ENCODE measurements at regions not wholly inside any gene's neighbourhood (a gene's known extent, or its start where the extent isn't known, plus 50 kb on each side); places are given as distances from the start of the nearest gene placed in this dataset.

DNA sequence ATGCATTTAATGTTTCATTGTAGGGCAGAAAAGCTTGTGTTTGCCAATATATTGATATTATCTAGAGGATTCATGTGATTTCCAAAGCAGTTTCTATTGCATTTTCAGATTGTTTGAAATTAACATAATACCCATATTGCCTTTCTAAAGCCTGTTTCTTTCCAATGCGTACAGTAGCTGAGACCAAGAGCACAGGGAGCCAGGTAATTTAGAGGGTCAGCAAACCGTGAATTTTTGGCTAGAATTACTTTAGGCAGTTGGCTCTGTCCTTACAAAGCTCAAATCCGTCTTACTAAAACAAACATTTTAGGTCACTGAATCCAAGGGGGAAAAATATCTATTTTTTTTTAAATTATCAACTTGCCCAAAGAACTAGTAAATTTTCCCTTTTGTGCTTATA is 604.9 kb upstream of the ADARB2 start:
- Histone ChIP-seq H3K9me3 (ENCODE audit: low read depth) (no peaks in the 10 kb centered on the region), H3K27ac (no peak overlapping the region), H3K27me3 (no peaks in the 10 kb centered on the region), H3K4me3 (no peak overlapping the region), H3K4me1 (ENCODE audit: low read depth) (no peaks in the 10 kb centered on the region), H3K36me3 (no peaks in the 10 kb centered on the region)
- TF ChIP-seq, protein P1, sequence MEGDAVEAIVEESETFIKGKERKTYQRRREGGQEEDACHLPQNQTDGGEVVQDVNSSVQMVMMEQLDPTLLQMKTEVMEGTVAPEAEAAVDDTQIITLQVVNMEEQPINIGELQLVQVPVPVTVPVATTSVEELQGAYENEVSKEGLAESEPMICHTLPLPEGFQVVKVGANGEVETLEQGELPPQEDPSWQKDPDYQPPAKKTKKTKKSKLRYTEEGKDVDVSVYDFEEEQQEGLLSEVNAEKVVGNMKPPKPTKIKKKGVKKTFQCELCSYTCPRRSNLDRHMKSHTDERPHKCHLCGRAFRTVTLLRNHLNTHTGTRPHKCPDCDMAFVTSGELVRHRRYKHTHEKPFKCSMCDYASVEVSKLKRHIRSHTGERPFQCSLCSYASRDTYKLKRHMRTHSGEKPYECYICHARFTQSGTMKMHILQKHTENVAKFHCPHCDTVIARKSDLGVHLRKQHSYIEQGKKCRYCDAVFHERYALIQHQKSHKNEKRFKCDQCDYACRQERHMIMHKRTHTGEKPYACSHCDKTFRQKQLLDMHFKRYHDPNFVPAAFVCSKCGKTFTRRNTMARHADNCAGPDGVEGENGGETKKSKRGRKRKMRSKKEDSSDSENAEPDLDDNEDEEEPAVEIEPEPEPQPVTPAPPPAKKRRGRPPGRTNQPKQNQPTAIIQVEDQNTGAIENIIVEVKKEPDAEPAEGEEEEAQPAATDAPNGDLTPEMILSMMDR (IDR thresholded peaks at IDR 0.05; ENCODE audit: low read depth, low read length), result no peak
- DNase-seq (ENCODE audit: low read depth in 1 of 2, low spot score in 1 of 2), result no peak

DNA sequence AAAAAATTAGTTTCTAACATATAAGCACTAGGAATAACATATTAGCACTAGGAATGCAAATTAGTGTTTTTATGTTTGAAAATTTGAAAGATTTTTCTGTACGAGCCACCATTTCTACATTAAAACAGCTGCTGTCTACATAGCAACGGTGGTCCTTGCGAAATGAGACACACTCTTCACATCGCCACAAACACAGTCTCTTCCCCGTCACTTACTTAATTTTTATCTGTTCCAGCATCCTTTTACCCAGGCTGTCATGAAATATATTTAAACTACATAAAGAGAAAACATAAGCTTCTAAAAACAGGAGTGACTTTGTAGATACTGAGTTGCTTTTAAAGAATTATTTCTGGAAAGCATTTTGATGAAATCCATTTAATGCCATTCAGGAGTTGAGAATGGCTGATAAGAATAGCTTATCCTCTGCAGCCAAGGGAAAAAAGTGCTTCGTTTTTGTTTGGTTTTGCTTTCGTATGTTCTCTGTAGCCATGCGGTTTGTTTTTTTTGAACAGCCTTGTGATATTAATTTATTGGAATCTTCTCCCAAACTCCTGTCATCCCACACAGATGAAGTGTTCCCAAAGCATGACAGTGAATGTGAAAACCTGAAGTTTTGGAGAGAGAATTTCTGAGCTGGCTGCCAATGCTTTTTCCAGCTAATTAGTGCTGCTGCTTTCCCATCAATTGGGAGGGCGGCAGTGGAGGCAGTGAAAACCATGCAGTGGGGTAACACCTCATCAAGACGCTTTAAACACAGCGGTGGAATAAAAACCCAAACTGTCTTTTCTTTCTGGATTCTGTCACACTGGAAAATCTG is 603.7 kb upstream of the ADARB2 start:
- no peaks in the 10 kb centered on the region for H3K27me3 ChIP-seq
- no peak for DNase-seq (ENCODE audit: low read depth in 1 of 2, low spot score in 1 of 2)
- no peak overlapping the region for H3K4me3 ChIP-seq
- H3K27ac ChIP-seq, result no peak overlapping the region
- TF ChIP-seq, protein P1 (IDR thresholded peaks at IDR 0.05; ENCODE audit: low read depth, low read length), result no peak
- no peaks in the 10 kb centered on the region for H3K36me3 ChIP-seq
- no peaks in the 10 kb centered on the region for H3K9me3 ChIP-seq (ENCODE audit: low read depth)
- H3K4me1 ChIP-seq (ENCODE audit: low read depth), result no peaks in the 10 kb centered on the region

DNA sequence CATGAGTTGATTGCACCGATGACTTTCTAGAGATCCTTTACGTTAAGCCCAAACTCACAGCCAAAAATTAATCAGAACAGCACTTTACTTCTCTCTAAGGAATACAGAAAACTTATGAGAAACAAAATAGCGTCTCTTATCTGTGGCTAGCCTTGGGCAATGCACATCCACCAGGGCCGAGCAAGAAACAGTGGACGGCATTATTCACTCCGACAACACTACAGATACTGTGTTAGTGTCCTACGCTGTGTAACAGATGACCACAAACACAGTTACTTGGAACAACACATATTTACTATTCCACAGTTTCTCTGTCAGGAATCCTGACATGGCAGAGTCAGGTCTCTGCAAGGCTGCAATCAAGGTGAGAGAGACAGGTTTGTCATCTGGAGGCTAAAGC is 598.3 kb upstream of the ADARB2 start:
- Histone ChIP-seq H3K4me3 (no peak overlapping the region), H3K9me3 (ENCODE audit: low read depth) (no peaks in the 10 kb centered on the region), H3K36me3 (no peaks in the 10 kb centered on the region), H3K4me1 (ENCODE audit: low read depth) (no peaks in the 10 kb centered on the region), H3K27me3 (no peaks in the 10 kb centered on the region), H3K27ac (no peak overlapping the region)
- DNase-seq (ENCODE audit: low read depth in 1 of 2, low spot score in 1 of 2), result no peak
- TF ChIP-seq, protein P1 (IDR thresholded peaks at IDR 0.05; ENCODE audit: low read depth, low read length), result no peak

DNA sequence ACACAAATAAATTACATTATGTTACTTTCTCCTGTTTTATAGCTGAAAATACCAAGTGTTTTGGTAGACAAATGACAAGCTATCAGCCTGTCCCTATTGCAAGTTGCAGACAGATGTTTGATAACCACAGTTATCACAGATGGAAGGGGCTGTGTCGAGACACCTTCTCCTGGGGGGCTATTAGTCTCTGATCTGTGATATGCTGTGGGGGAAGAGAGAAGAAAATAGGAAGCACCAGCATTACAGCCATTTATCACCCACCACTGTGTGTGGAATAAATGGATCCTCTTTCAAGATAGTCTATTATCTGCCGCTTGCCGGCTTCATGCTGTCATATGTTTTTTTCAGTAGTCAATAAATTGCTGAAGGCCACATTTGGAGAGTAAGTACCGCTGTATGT is 597.2 kb upstream of the ADARB2 start:
- Histone ChIP-seq H3K4me1 (ENCODE audit: low read depth) (no peaks in the 10 kb centered on the region), H3K4me3 (no peak overlapping the region), H3K9me3 (ENCODE audit: low read depth) (no peaks in the 10 kb centered on the region), H3K27ac (no peak overlapping the region), H3K36me3 (no peaks in the 10 kb centered on the region), H3K27me3 (no peaks in the 10 kb centered on the region)
- TF ChIP-seq, protein P1 (IDR thresholded peaks at IDR 0.05; ENCODE audit: low read depth, low read length), result no peak
- DNase-seq (ENCODE audit: low read depth in 1 of 2, low spot score in 1 of 2), result no peak

DNA sequence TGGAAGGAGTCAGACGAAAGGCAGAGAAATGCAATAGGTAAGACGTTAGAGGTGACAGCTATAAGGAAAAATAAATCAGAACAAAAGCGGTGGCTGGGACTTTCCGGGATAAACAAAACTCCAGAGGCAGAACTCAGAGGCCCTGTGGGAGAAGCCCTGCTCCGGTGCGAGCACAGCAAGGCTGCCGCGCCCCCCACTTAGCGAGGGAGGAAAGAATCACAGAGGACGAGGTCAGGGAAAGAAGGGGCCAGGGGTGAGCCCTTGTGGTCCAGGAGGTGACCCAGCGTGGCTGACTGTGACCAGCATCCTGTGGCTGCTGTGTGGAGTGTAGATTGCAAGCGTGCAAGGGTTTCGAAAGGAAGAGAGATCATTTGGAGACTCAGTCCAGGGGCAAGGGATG is 591.8 kb upstream of the ADARB2 start:
- Histone ChIP-seq H3K36me3 (no peaks in the 10 kb centered on the region), H3K4me1 (ENCODE audit: low read depth) (no peaks in the 10 kb centered on the region), H3K27ac (no peak overlapping the region), H3K9me3 (ENCODE audit: low read depth) (no peaks in the 10 kb centered on the region), H3K4me3 (no peak overlapping the region), H3K27me3 (no peaks in the 10 kb centered on the region)
- no peak for DNase-seq (ENCODE audit: low read depth in 1 of 2, low spot score in 1 of 2)
- TF ChIP-seq, protein P1 (IDR thresholded peaks at IDR 0.05; ENCODE audit: low read depth, low read length), result no peak

Measured in cardiac muscle cell (in vitro differentiated cells and primary cell).